B cell (primary cell): ENCODE measurements at regions not wholly inside any gene's neighbourhood (a gene's known extent, or its start where the extent isn't known, plus 50 kb on each side); places are given as distances from the start of the nearest gene placed in this dataset.

Source experiments
- ATAC-seq: fragments of 200-7000 bp; cut with Tn5 transposase; one replicate; pipeline ENCODE4 v1.10.0; 2021; ENCODE audit warnings: low read depth, mild to moderate bottlenecking, moderate number of reproducible peaks, moderate library complexity
- CTCF ChIA-PET: fragments of 350-600 bp; sonication (Branson Sonifier 250); formaldehyde crosslinking; loops from one replicate; lab custom pipeline; 2021; ENCODE audit warnings: antibody characterized with exemption, inconsistent platforms; lab: Charles Lee
- POLR2A ChIA-PET: fragments of 350-600 bp; sonication (Branson Sonifier 250); formaldehyde crosslinking; loops from one replicate; lab custom pipeline; 2021; ENCODE audit warnings: antibody characterized with exemption; lab: Charles Lee
- DNase-seq: peaks from one replicate; pipeline ENCODE4 v3.0.0; 2013
- H2AFZ ChIP-seq: 2 replicates; pipeline ENCODE4 v1.6.1; 2012; ENCODE audit warnings: mild to moderate bottlenecking, low read depth, low read length; ENCODE audit not compliant: insufficient read depth, poor library complexity, severe bottlenecking
- H3K27ac ChIP-seq, 2 donors: 1 replicate in 1 of 2; 2 replicates in 1 of 2; pipeline ENCODE4 v1.5.1; 2012 to 2013; ENCODE audit warnings: low read length in 2 of 2, mild to moderate bottlenecking in 2 of 2, moderate library complexity in 1 of 2
- H3K27me3 ChIP-seq, 4 experiments: fragments of 200-600 bp in 1 of 4; sonication (generic) in 1 of 4; replicated peaks in 1 of 4; 1 replicate in 2 of 4; 2 replicates in 2 of 4; pipeline versions ENCODE4 v1.6.1 to v1.7.0; 2013 to 2016; ENCODE audit warnings: low read length in 3 of 4, mild to moderate bottlenecking in 2 of 4, mixed read lengths in 1 of 4, moderate library complexity in 1 of 4; ENCODE audit not compliant: insufficient read depth in 4 of 4, control insufficient read depth in 3 of 4; ENCODE audit errors: control extremely low read depth in 1 of 4
- H3K36me3 ChIP-seq, 2 experiments: replicated peaks in 1 of 2; 1 replicate in 1 of 2; 2 replicates in 1 of 2; pipeline versions ENCODE4 v1.6.1 to v1.7.1; 2013; ENCODE audit warnings: low read length in 1 of 2; ENCODE audit not compliant: insufficient read depth in 2 of 2, control insufficient read depth in 1 of 2; ENCODE audit errors: control extremely low read depth in 1 of 2, extremely low read depth in 1 of 2
- H3K4me1 ChIP-seq, 2 donors: fragments of 200-600 bp in 1 of 2; sonication (generic) in 1 of 2; 1 replicate in 1 of 2; 2 replicates in 1 of 2; pipeline versions ENCODE4 v1.5.1 to v1.6.1; 2013 to 2017; ENCODE audit warnings: low read length in 2 of 2; ENCODE audit not compliant: control insufficient read depth in 2 of 2, insufficient read depth in 2 of 2
- H3K4me2 ChIP-seq: replicated peaks from 2 replicates; pipeline ENCODE3; 2012; ENCODE audit warnings: mild to moderate bottlenecking, low read depth, low read length; ENCODE audit not compliant: poor library complexity, severe bottlenecking
- H3K4me3 ChIP-seq, 5 experiments: fragments of 200-600 bp in 1 of 5; sonication (generic) in 1 of 5; 1 replicate in 3 of 5; 2 replicates in 2 of 5; pipeline versions ENCODE4 v1.5.1 to v1.7.0; 2011 to 2016; ENCODE audit warnings: low read length in 4 of 5, mild to moderate bottlenecking in 4 of 5, low read depth in 2 of 5, control low read depth in 1 of 5, moderate library complexity in 1 of 5; ENCODE audit not compliant: insufficient read depth in 1 of 5; ENCODE audit errors: control extremely low read depth in 1 of 5, extremely low read depth in 1 of 5
- H3K79me2 ChIP-seq: fragments of 200-600 bp; sonication (generic); one replicate; pipeline ENCODE4 v1.6.0; 2016; ENCODE audit warnings: low read length; ENCODE audit not compliant: control insufficient read depth, insufficient read depth
- H3K9ac ChIP-seq: fragments of 200-600 bp; sonication (generic); 2 replicates; pipeline ENCODE4 v1.6.1; 2017; ENCODE audit warnings: mild to moderate bottlenecking, low read length, moderate library complexity
- H3K9me3 ChIP-seq, 3 donors: one replicate each; pipeline versions ENCODE4 v1.6.1 to v1.7.1; 2013; ENCODE audit warnings: low read length in 2 of 3; ENCODE audit not compliant: control insufficient read depth in 2 of 3, insufficient read depth in 1 of 3; ENCODE audit errors: control extremely low read depth in 1 of 3
- H4K20me1 ChIP-seq: 2 replicates; pipeline ENCODE4 v1.6.0; 2012; ENCODE audit warnings: mild to moderate bottlenecking, low read length; ENCODE audit not compliant: insufficient read depth, control insufficient read depth, poor library complexity, severe bottlenecking
- H3K27ac Mint-ChIP-seq: one replicate; pipeline ENCODE4 v1.8.0; 2021; ENCODE audit warnings: mixed read lengths
- H3K27me3 Mint-ChIP-seq: one replicate; pipeline ENCODE4 v1.8.0; 2021; ENCODE audit warnings: mixed read lengths
- H3K4me1 Mint-ChIP-seq: one replicate; pipeline ENCODE4 v1.8.0; 2021; ENCODE audit warnings: mixed read lengths
- H3K4me3 Mint-ChIP-seq: one replicate; pipeline ENCODE4 v1.8.0; 2021; ENCODE audit warnings: mixed read lengths
- H3K9me3 Mint-ChIP-seq: one replicate; pipeline ENCODE4 v1.8.0; 2022; ENCODE audit warnings: mixed read lengths; ENCODE audit not compliant: insufficient read depth
- CTCF ChIP-seq: fragments of 200-600 bp; IDR thresholded peaks from one replicate; pipeline ENCODE4 v1.8.0; 2022; ENCODE audit warnings: antibody characterized with exemption, mild to moderate bottlenecking
- EZH2 ChIP-seq: IDR thresholded peaks from 2 replicates; pipeline ENCODE4 v1.6.1; 2012; ENCODE audit warnings: borderline replicate concordance, low read depth, mild to moderate bottlenecking, moderate library complexity, low read length; ENCODE audit not compliant: insufficient read depth, poor library complexity, severe bottlenecking
- WGBS: methylation state at CpG from one replicate; pipeline ENCODE4 v1.1.5; 2013; ENCODE audit warnings: missing lambda C conversion rate; ENCODE audit not compliant: insufficient coverage; 5-methylcytosine and 5-hydroxymethylcytosine counted together
- intact Hi-C: fragments of 100-400 bp; cut with micrococcal nuclease; formaldehyde crosslinking; loops from one replicate; pipeline ENCODE4 v1.10.0; 2022

DNA sequence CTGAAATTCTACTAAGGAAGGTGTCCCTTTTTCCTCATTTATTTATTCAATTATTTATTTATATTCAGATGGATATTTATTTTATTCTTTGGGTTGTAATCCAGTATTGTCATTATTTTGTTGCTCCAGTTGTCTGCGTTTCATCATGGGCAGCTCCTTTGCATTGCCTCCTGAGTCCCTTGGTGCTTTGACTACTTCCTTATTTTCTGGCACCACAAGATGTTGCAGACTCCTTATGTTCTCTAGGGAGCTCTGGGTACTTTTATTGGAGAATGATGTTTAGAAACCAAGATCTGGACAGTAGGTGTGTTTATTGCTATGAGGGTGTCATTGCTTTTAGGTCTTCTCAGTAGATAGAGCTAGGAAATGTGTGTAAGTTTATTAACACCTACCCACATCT lies 59.9 kb upstream of the ERRFI1 start:
- Mint-ChIP-seq H3K27ac (no peak overlapping the region), H3K4me3 (no peak overlapping the region), H3K4me1 (no peaks in the 10 kb centered on the region), H3K9me3 (no peaks in the 10 kb centered on the region), H3K27me3 (peaks cover 18% of the 10 kb centered on the region)
- ATAC-seq (no peak), DNase-seq (no peak)
- H2AFZ ChIP-seq = no peak overlapping the region
- no peak overlapping the region for H3K4me2 ChIP-seq
- intact Hi-C loops = no loop called here
- no peak overlapping the region for H3K27ac ChIP-seq
- H3K79me2 ChIP-seq = no peaks in the 10 kb centered on the region
- no peaks in the 10 kb centered on the region for H3K4me1 ChIP-seq
- WGBS = 89% methylated on average over 1 of the region's 1 CpG
- no peaks in the 10 kb centered on the region for H3K9me3 ChIP-seq
- ChIA-PET CTCF (no interaction called here), POLR2A (no interaction called here)
- H3K27me3 ChIP-seq = peaks cover 0 to 5% (median 0%) of the 10 kb centered on the region in 4 experiments
- TF ChIP-seq CTCF (no peak), EZH2 (no peak)
- H4K20me1 ChIP-seq = no peaks in the 10 kb centered on the region
- H3K9ac ChIP-seq = no peak overlapping the region
- no peak overlapping the region for H3K4me3 ChIP-seq
- H3K36me3 ChIP-seq = no peaks in the 10 kb centered on the region

- Mint-ChIP-seq H3K9me3 (no peaks in the 10 kb centered on the region), H3K4me1 (no peaks in the 10 kb centered on the region), H3K4me3 (no peak overlapping the region), H3K27me3 (peaks cover 24% of the 10 kb centered on the region), H3K27ac (no peak overlapping the region)
- WGBS = 83% methylated on average over 3 of the region's 6 CpGs
- POLR2A ChIA-PET = no interaction called here
- no peak for TF ChIP-seq CTCF
- intact Hi-C loops = no loop called here
- Histone ChIP-seq H3K9me3 (no peaks in the 10 kb centered on the region), H3K27me3 (peaks cover 0 to 5% (median 0%) of the 10 kb centered on the region in 4 experiments), H3K79me2 (no peaks in the 10 kb centered on the region), H3K4me2 (no peak overlapping the region), H4K20me1 (no peaks in the 10 kb centered on the region), H3K9ac (no peak overlapping the region), H3K27ac (no peak overlapping the region), H3K4me3 (no peak overlapping the region), H2AFZ (no peak overlapping the region), H3K36me3 (no peaks in the 10 kb centered on the region), H3K4me1 (no peaks in the 10 kb centered on the region)
- ATAC-seq (no peak), DNase-seq (no peak)
- CTCF ChIA-PET = no interaction called here
Measured at GRCh38 chr1:8084913-8085312, 58.8 kb upstream of the ERRFI1 start.
